CD1c-positive myeloid dendritic cell (primary cell): ENCODE measurements at regions not wholly inside any gene's neighbourhood (a gene's known extent, or its start where the extent isn't known, plus 50 kb on each side); places are given as distances from the start of the nearest gene placed in this dataset.
"Not testable (repeated sequence)": the region's sequence is repeated elsewhere in the genome, so short reads cannot be mapped to it uniquely, and the experiment has no call there.

ENCODE experiments used
- DNase-seq: peaks from one replicate; pipeline ENCODE4 v3.0.0-alpha.2; 2016; ENCODE audit errors: extremely low spot score

GRCh38 chr14:53857625-53858344 is 98.8 kb downstream of the BMP4 start:
- DNase-seq = no peak

DNA sequence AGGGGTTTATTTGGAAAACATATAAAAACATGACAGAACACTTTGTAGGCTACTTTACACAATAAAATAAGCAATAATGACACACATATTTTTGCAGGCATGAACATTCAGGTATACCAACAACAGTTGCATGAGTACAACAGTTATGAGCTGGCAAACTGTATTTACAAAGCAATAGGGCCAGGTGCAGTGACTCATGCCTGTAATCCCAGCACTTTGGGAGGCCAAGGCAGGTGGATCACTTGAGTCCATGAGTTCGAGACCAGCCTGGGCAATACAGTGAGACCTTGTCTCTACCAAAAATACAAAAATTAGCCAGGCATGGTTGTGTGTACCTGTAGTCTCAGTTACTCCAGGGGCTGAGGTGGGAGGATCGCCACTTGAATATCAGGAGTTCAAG is 101.1 kb downstream of the BMP4 start:
- DNase-seq = no peak

DNA sequence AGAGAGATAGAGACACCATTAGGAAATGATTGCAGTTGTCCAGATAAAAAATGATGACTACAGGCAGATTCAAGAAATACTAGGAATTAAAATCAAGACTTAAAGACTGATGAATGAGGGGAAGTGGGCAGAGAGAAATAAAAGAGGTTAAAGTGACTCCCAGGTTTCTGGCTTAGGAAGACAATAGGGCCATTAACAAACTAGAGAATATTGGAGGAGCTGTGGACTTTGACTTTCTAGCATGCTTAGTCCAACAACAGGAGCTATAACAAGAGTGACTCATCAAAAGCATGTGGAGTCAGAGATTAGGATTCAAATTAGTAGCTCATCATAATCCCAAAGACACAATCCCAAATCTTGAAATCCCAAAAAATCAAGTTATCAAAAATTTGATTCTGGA is 101.5 kb downstream of the BMP4 start:
- no peak for DNase-seq

- no peak for DNase-seq
Measured at GRCh38 chr14:53851394-53852090, 105.1 kb downstream of the BMP4 start.

DNA sequence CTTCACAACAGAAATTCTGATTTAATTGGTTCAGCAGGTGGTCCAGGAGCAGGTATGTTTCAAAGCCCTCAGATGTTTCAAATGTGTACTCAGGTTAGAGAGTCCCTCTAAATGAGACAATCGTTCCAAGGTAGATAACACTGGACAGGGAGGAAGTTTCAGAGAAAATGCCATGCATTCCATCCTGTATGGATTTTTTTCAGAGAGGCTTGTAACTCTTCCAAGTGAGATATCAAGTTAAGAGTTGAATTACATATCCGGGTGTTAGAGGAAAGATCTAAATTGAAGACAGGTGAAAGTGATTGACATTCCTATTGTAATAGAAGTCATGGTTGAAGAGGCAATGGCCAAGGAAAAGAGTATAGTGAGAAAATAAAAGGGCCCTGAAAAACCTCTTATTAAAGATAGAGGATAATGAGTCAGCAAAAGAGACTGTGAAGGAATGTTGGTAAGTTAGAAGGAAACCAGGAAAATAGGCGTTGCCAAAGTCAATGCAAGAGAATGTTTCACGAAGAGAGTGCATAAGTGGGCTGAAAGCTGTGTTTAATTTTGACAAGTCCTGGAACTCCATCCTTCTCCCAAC is 105.8 kb downstream of the BMP4 start:
- no peak for DNase-seq

DNA sequence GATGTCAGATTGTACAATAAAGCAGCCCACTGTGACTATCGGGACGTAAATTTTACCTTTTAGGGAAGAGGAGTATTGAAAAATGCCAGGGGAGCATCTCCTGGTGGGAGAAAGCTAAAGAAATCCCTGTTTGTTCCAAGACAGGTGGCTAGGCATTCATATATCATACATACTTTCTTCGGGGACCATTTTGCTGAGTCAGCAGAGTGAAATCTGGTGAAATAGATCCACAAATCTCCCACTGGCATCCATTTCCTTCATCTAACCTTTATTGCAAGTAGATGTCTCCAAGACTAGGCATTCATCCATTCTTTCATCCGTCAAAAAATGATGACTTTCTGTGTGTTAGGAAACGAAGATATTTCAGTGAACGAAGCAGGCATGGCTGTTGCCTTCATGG is 107.1 kb downstream of the BMP4 start:
- DNase-seq = no peak

GRCh38 chr14:53848854-53849253 is 107.8 kb downstream of the BMP4 start:
- DNase-seq = no peak

- no peak for DNase-seq
Measured at GRCh38 chr14:53847881-53848280, 108.7 kb downstream of the BMP4 start.

DNA sequence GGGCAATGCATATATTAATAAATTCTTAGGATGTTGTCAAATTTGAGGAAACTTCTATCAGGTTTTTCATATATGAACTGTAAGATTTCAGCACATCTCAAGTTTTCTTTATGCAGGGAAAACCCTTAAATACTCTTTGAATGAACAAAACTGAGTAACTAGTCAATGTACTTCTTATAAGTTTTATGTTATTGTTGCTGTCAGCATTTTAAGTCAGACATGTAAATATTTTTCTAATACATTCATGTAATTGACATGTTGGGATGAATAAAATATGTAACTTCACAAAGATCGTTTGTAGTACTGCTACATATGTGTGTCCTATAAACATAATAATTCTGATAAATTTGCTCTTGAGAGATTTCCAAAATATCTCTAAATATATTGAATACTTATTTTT is 109.6 kb downstream of the BMP4 start:
- DNase-seq = no peak

GRCh38 chr14:53845813-53846693 is 110.6 kb downstream of the BMP4 start:
- no peak for DNase-seq

DNA sequence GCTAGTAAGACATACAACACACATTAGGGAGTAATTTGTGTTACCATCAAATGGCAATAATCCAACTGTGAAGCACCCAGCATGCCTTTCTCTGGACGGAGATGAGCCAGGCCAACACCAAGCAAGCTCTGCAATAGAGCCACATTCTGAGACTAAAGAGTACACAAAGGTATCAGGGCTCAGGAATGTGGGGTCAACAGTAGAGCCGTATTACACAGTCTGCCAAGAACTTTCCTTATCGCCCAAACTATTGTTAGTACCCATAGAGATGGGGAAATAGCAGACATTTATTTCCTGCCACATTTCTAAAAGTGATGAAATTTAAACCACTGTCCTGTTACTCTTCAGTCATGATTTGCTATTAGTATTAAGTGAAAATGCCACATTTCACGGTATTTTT is 113.7 kb downstream of the BMP4 start:
- no peak for DNase-seq

DNA sequence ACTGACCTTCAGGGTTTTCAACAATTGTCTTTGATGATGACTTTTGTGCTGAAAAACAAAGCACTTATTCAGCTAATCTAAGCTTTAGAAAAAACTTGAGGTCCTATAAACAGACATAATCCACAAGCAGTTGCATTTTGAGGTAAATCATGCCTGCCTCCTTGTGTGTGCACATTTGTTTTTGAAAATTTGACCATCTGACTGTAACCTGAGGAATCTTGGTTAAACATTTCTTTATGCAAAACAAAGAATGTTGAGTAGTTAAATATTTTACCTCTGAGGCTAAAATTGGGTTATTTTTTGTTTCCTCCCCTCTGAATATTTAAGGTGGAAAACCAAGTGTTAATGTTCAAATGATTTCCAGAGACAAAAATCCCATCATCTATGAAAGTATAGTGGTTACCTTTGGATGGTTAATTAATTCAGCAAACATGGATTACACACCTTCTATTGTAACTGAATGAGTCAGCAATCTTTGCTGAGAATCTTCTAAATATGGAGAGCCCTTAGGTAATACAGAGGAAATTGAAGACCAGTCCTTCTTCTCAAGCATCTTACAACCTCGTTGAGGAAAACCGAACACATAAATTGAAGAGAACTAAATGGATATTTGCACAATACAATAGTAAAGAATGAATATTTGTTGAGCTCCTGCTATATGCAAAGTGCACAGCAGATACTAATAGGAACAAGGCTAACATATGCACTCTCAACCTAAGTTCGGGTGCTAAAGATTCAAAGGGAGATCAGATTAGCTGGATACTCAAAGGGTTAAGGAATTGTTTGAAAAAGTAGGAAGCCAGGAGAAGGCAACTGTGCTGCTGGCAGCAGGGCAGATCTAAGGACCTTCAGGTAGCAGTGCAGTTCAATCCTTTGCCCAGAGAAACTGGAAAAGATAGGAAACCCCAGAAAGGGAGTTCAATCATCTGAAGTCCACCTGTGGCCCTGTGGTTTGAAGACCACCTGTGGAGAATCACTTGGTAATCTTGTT is 115.2 kb downstream of the BMP4 start:
- no peak for DNase-seq

GRCh38 chr14:53840444-53840843 is 116.2 kb downstream of the BMP4 start:
- DNase-seq = no peak

DNA sequence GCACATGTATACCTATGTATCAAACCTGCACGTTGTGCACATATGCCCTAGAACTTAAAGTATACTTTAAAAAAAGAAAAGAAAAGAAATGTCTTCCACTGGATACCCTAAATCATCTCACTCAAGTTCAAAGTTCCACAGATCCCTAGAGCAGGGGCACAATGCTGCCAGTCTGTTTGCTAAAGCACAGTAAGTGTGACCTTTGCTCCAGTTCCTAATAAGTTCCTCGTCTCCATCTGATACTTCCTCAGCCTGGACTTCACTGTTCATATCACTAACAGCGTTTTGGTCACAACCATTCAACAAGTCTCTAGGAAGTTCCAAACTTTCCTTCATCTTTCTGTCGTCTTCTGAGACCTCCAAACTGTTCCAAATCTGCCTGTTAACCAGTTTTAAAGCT is 118.3 kb downstream of the BMP4 start:
- DNase-seq = no peak

- not testable (repeated sequence) for DNase-seq
Measured at GRCh38 chr14:53837656-53838055, 119.0 kb downstream of the BMP4 start.

GRCh38 chr14:53836551-53836950 is 120.1 kb downstream of the BMP4 start:
- no peak for DNase-seq

GRCh38 chr14:53828820-53829219 is 127.8 kb downstream of the BMP4 start:
- no peak for DNase-seq

DNA sequence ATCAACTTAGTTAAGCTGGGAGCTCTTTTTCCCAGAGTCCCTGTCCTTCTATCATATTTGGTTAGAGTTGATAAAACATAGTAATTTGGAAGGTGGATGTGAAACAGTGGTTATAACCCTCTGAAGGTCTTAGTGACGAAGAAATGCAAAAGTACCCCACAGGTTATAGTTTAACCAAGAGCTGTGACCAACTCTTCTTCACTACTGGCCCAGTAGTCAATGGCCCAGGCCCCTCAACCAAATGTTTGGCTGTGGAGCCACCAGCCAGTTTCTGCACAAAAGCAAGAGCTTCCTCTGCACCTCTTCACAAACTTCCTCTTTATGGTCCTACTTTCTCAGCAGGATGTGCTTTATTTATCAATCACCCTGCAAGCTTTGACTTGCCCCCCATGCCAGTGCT is 132.6 kb downstream of the BMP4 start:
- no peak for DNase-seq

DNA sequence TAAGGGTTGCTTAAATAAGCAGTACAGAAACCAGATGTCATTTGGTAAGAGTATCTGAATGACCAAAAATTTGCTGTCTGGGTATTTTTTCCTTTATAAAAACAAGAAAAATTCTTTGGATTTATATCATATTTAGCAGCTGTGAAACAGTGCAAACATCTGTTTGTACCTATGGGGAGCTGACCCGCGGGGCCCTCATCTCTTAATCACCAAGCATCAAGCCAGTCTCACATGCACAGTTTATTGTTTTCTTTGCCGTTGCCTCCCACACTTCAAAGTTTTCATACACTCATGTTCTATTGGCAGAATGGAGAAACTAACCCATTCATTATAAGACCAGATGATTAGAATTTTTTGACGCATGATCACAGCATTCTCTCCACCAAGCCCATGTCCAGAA is 142.2 kb downstream of the BMP4 start:
- no peak for DNase-seq

- no peak for DNase-seq
Measured at GRCh38 chr14:53810221-53810620, 146.4 kb downstream of the BMP4 start.

DNA sequence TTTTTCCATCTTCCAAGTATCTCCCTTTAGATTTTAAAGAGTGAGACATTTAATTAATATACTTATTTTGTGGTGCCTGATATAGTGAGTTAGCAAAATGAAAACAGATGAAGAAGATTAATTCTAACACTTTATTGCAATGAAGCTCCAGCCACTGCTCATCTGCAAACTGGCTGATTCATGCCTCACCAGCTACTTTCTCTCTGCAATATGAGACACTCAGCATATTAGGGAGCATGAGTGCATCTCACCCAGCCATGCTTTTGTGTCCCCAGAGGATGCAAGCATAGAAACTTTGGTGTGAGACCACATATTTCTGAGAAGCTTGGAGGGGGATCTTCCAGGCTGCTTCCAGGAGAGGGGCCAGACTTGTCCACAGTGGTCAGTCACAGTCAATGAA is 148.6 kb downstream of the BMP4 start:
- DNase-seq = no peak
